ENCODE measurements at regions not wholly inside any gene's neighbourhood (a gene's known extent, or its start where the extent isn't known, plus 50 kb on each side); places are given as distances from the start of the nearest gene placed in this dataset.

DNA sequence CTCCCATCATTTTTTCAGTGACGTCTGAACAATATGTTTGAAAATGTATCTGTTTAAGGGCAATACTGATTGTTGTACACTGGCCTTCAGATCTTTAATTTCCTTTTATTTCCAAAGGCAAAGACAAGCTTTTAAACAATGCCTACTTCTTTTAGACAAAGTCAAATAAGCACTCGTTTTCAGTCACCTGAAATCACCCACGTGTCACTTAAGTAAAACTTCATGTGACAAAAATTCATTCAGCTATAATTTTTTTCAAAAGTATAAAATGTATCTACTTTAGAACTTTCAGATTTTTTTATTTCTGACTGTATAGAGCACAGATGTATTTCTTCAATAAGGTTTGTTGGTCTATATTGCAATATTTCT is 113.5 kb upstream of the BEND6 start:
- TF ChIP-seq, protein P1, sequence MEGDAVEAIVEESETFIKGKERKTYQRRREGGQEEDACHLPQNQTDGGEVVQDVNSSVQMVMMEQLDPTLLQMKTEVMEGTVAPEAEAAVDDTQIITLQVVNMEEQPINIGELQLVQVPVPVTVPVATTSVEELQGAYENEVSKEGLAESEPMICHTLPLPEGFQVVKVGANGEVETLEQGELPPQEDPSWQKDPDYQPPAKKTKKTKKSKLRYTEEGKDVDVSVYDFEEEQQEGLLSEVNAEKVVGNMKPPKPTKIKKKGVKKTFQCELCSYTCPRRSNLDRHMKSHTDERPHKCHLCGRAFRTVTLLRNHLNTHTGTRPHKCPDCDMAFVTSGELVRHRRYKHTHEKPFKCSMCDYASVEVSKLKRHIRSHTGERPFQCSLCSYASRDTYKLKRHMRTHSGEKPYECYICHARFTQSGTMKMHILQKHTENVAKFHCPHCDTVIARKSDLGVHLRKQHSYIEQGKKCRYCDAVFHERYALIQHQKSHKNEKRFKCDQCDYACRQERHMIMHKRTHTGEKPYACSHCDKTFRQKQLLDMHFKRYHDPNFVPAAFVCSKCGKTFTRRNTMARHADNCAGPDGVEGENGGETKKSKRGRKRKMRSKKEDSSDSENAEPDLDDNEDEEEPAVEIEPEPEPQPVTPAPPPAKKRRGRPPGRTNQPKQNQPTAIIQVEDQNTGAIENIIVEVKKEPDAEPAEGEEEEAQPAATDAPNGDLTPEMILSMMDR (IDR thresholded peaks at IDR 0.05; ENCODE audit: insufficient read depth, low read depth, low read length, missing control alignments): no peak
- H3K4me3 ChIP-seq (ENCODE audit: low read length): no peak overlapping the region
- DNase-seq (ENCODE audit: low read depth): no peak

DNA sequence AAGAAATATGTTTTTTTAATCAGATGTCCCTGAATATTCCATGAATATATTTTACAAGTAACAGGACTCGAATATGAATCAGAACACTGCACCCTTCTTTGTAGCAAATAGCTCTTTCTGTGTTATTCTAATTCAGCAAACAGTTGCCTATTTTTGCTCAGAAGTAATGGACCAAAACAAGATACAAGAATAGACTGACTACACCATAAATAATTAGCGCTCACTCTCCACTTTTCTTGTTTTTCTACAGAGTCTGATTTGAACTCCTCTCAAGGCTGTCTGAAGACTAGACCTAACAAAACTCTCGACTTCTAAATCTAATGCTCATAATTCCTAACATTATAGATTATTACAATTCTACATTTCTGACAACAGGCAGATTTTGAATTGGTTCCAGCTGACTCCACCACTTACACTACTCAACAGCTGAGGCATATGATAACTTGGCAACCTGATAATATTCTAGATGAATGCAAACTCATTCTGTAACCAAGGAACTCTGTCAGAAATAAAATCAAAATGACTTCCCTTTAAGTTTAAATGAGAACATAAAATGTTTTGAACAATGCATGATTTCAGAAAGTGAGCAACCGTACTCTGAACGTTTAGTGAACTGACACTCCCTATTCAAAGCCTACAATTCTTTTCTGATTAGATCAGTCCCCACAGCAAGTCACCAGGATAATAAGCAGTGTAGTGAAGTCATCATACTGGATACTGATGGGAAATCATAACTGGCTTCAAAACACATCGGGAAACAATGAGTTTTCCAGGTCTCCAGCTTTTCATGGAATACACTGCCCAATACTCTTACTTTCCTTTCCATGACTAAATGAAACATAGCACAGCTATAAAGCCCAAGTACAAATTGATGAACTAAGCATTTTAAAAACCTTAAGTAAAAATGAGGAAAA is 114.2 kb upstream of the BEND6 start:
- DNase-seq (ENCODE audit: low read depth): peak; percentile 78
- TF ChIP-seq, protein P1 (IDR thresholded peaks at IDR 0.05; ENCODE audit: insufficient read depth, low read depth, low read length, missing control alignments): no peak
- no peak overlapping the region for H3K4me3 ChIP-seq (ENCODE audit: low read length)

DNA sequence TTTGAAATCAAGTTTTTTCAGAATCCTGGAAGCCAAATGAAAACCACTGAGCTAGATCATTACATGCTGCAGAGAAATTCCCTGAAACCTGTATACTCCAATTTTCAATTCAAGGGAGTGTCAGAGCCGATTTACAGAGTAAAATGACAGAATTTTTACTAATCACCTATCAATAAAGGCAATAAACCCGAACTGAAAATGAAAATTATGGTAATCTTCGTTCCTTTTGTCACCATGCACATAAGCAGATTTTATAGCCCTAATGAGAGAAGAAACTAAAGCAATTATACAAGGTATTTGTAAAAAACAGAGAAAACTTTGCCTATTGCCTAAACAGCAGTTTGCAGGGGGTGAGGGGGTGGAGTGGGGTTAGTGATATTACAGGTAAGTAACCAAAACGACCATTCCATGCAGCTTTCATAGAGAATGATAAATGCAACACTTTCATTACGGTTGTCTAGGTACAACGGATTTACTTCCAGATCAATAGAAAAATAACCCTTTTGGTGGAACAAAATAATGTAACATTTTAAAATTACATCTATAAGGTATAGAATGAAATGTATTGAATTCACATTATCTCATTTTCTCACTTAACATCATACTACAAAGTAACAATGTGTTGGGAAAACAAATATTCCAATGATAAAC is 115.2 kb upstream of the BEND6 start:
- no peak for DNase-seq (ENCODE audit: low read depth)
- TF ChIP-seq, protein P1 (IDR thresholded peaks at IDR 0.05; ENCODE audit: insufficient read depth, low read depth, low read length, missing control alignments): no peak
- H3K4me3 ChIP-seq (ENCODE audit: low read length): no peak overlapping the region

DNA sequence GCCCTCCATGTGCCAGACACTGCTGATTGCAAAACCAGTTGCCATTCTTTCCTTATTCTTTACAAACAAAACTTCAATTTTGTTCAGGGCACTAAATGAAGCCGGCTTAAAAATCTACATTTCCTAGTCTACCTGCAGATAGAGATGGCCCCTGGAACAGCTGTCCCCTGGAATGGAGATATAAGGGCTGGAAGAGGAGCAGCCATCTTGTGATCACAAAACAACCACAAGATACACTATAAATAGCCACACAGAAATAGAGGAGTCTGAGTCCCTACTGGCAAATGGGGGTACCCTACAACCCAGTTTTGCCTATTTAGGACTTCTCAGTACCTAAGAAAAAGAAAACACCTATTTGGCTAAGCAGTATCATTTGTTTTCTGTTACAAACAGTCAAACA is 115.9 kb upstream of the BEND6 start:
- no peak for DNase-seq (ENCODE audit: low read depth)
- TF ChIP-seq, protein P1 (IDR thresholded peaks at IDR 0.05; ENCODE audit: insufficient read depth, low read depth, low read length, missing control alignments): no peak
- no peak overlapping the region for H3K4me3 ChIP-seq (ENCODE audit: low read length)

DNA sequence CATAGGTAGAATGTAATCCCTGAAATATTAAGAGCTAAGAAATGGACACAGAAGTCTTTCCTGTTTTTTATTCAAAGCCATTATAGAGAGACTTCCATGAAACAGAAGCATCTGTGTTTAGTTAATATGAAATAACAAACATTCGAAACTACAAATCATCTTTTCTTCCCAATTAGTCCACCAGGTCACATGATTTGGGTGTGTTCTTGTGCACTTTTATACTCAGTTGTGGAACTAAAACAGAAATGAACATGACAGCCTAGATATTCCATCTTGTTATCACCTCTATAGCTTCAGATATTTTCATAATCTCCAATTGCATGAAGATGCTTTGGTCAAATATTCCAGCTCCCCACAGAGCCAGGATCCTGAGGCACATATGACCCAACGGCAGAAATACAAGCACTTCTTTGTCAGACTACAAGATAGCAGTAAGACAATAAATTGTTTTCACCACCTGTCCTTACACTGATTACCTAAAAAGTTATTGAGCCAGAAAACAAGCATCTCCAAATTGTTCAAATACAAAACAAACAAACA is 116.8 kb upstream of the BEND6 start:
- H3K4me3 ChIP-seq (ENCODE audit: low read length): no peak overlapping the region
- no peak for DNase-seq (ENCODE audit: low read depth)
- TF ChIP-seq, protein P1 (IDR thresholded peaks at IDR 0.05; ENCODE audit: insufficient read depth, low read depth, low read length, missing control alignments): no peak

DNA sequence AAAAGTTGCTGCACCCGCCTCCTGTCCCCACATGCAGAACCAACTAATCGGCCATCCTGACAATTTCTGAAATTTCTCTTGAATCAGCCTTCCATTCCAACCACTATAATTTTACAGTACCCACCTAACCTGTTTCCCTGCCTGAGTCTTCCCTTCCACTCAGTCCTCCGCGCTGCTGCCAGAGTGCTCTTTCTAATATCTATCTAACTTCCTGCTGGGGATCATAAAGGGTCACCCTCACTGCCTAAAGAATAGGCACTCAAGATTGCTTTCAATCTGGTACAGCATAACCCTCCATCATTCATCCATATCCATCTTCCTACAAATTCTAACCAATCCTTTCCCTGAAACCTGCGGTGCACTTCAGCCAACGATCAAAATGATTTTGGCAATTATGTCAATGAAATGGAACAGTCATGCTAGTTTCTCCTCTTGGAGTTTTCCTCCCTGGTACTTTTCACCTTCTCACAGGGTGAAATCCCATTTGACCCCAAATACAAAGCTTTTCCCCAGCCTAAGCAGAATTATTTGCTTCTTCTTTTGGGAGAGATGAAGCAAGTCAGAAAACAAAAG is 117.5 kb upstream of the BEND6 start:
- TF ChIP-seq, protein P1 (IDR thresholded peaks at IDR 0.05; ENCODE audit: insufficient read depth, low read depth, low read length, missing control alignments): no peak
- H3K4me3 ChIP-seq (ENCODE audit: low read length): no peak overlapping the region
- no peak for DNase-seq (ENCODE audit: low read depth)
